ENCODE measurements at regions not wholly inside any gene's neighbourhood (a gene's known extent, or its start where the extent isn't known, plus 50 kb on each side); places are given as distances from the start of the nearest gene placed in this dataset.

GRCh38 chr4:128483816-128484215 lies 196.2 kb upstream of the PGRMC2 start:
- no peak for DNase-seq (ENCODE audit: low read depth)

DNA sequence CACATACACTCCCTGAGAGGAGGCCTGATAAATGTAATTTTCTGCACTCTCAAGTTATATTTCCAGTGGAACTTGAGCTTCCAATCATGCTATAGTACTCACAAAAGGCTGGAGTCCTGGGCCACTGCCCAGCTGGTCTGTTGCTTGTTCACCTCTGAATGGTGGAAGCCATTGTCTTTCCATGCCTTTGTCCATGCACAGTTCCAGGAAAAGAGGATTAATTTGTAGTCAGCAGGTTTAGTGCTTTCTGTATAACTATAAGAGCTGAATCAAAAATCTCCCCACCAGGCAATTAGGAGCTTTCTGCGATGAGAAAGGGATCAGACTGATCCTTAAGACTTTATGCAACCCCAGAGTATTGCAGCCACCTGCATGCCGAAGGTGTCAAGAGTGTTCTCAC lies 195.4 kb upstream of the PGRMC2 start:
- no peak for DNase-seq (ENCODE audit: low read depth)

DNA sequence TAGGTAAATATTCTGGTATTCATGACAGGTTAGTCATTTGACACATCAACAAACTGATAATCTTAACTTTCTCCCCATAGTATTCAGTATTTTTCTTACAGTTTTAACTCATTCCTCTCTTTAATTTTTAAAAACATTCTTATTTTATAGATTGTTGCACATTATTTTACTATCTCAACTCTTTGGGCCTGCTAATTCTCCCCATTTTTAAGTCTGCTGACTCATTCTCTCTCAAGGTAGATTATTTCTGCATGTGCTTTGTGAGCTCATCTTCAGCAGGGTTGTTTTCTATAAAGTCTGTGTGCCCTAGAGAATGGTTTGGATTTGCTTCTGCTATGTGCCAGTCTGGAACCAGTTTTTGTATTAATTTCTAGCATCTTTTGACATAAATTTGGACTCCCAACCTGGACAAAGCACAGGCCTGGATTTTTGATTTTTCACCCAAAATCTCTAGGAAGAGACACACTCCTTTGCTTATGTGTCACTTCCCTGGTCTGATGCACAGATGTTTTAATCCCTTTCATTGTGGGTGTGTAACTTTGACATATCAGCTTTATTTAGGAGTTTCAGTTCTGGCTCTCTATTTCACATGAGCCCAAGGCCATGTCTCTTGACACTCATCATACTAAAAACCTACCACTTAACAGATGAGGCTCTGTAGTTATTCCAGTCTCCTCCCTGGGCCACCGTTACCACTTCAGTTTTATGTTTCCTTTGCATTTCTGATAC lies 194.3 kb upstream of the PGRMC2 start:
- no peak for DNase-seq (ENCODE audit: low read depth)

DNA sequence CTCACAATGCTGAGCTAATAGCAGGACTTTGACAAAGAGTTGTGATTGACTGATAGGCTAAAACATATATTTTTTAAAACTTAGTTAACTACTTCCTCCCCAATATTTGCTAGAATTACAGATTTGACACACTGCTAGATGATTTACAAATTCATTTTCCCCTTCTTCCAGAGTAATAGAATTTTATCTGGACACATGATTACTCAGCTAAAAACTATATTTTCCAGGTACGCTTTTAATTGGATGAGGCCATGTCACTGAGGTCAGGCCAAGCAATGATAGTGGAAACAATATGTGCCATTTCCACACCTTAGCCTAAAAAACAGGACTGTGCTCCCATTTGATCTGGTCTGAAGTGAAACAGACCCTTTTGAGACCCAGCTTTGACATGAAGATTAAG lies 193.3 kb upstream of the PGRMC2 start:
- DNase-seq (ENCODE audit: low read depth) = no peak

- DNase-seq (ENCODE audit: low read depth) = no peak
Measured at GRCh38 chr4:128477540-128477939, 189.9 kb upstream of the PGRMC2 start.

DNA sequence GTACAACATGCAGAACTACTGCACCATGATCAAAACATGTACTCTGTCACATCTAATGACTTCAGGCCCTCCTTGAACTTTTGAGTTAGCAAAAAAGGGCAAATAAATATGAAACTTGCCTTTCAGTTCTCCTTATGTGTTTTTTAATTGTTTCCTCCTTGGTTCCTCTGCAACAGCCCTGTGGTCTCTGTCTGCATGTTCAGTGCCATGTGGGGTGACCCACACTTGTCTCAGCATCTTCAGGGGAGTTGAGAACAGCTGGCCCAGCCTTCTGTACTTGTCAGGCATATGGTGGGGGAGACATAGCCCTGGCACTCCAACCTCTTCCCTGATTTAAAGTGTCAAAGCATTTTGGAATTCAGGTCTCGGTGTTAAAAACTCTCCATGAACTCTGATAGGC lies 188.0 kb upstream of the PGRMC2 start:
- DNase-seq (ENCODE audit: low read depth) = no peak

DNA sequence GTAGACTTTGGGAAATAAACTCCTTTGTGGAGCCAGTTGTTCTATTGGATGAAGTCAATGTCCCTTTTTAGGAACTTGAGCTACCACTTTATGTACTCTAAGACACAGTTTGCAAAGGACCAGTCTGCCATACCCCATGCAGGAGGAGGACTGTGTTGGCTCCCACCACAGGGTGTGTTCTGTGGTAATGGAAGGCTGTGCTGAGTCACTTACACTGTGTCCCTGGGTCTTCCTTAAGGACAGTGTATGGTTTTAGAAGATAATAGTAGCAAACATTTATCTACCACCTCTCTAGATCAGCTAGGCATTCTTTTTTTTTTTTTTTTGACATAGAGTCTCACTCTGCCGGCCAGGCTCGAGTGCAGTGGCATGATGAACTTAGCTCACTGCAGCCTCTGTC lies 184.0 kb upstream of the PGRMC2 start:
- DNase-seq (ENCODE audit: low read depth) = no peak

GRCh38 chr4:128470492-128471053 lies 183.0 kb upstream of the PGRMC2 start:
- no peak for DNase-seq (ENCODE audit: low read depth)

GRCh38 chr4:128468123-128468989 lies 180.7 kb upstream of the PGRMC2 start:
- no peak for DNase-seq (ENCODE audit: low read depth)

- no peak for DNase-seq (ENCODE audit: low read depth)
Measured at GRCh38 chr4:128465523-128465922, 177.9 kb upstream of the PGRMC2 start.

DNA sequence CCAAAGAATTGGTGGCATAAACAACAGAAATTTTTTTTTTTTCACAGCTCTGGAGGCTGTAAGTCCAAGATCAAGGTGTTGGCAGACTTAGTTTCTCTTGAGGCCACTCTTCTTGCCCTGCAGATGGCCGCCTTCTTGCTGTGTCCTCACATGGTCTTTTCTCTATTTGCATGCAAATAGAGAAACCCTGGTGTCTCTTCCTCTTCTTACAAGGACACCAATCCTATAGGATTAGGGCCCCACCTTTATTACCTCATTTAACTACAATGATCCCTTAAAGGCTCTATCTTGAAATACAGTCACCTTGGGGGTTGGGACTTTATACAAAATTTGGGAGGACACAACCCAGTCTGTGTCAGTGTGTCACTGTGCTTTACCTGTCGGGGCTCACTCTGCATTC lies 175.4 kb upstream of the PGRMC2 start:
- no peak for DNase-seq (ENCODE audit: low read depth)

- DNase-seq (ENCODE audit: low read depth) = no peak
Measured at GRCh38 chr4:128462103-128462783, 174.6 kb upstream of the PGRMC2 start.

DNA sequence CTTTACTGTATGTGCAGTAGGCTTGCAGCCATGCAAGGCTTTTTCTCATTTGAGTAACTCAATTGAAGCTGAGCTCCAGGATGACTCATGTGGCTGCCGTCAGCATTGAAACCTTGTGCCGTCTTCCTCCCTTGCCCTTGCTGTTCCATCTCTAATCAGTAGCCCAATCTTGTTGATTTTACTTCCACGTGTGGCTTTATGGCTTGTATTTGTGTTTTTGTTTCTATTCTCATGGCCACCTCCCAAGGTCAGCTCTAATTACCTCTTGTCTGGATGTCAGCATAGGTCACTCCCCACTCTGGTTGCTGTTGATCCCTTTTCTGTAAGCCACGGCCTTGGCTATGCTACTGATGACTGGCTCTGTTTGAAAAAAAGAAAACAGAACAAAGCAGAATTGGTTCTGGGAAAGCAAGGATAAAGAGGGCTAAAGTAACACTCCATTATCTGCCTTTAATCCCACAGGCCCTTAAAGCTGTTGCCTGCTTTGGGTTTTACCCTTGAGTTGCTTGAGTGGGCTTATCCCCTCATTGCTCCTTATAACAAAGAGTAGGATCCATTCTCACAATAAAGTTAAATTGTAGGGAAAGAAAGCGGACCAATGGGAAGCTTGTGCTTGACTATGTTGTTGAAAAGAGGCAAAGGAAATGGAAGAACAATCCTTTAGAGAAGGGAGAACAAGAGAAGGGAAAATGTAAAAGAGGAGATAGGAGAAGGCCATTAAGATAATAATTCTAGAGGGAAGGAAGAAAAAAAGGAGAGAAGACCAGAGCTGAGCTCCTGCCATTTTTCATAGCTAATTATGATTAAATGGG lies 173.9 kb upstream of the PGRMC2 start:
- DNase-seq (ENCODE audit: low read depth) = no peak

DNA sequence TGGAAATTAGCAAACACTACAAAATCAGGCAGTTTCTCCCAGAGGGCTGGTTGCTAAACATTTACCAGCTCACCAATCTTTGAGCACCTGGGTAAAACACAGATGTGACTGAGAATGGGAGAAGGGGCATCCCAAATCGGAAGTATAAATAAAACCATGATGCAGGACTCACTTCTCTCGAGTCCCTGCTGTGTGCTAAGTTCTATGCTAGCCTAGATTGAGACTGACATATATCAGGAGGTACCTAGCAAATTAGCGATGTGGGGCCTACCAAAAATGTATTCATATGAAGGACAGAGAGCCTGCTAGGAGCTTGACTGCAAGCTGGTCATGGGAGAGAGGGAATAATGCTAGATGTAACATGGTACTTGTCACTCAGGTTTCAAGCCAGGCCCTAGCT lies 171.9 kb upstream of the PGRMC2 start:
- no peak for DNase-seq (ENCODE audit: low read depth)

- no peak for DNase-seq (ENCODE audit: low read depth)
Measured at GRCh38 chr4:128458816-128459215, 171.2 kb upstream of the PGRMC2 start.

- DNase-seq (ENCODE audit: low read depth) = no peak
Measured at GRCh38 chr4:128457726-128458125, 170.1 kb upstream of the PGRMC2 start.

GRCh38 chr4:128456171-128456570 lies 168.6 kb upstream of the PGRMC2 start:
- no peak for DNase-seq (ENCODE audit: low read depth)

GRCh38 chr4:128455480-128455879 lies 167.9 kb upstream of the PGRMC2 start:
- no peak for DNase-seq (ENCODE audit: low read depth)

GRCh38 chr4:128454881-128455280 lies 167.3 kb upstream of the PGRMC2 start:
- no peak for DNase-seq (ENCODE audit: low read depth)

DNA sequence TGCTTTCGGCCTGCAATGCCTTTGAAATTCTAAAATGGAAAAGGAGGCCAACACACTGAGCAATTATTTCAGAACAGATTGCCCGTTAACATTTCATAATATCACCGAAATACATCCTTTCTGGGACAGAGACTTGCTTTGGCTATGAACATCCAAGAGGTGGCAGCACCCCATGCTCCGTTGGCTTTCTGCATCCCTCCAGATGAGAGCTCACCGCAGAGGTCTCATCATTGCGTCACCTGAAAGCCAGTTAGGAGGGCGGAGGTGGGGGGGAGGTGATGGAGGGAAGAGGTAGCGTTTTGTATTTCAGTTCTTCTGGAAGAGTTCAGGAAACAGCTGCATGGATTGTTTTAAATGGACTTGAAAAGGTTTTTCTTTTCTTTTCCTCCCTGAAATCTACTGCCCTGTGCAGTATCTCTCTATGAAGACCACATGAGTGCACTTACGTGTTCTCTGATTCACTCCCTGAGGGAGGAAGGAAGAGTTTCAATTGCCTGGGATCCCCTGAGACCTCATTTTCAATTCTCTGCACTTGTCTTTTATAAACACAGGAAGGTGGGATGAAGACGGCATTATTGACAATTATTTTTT lies 166.8 kb upstream of the PGRMC2 start:
- peak; percentile 18 for DNase-seq (ENCODE audit: low read depth)

DNA sequence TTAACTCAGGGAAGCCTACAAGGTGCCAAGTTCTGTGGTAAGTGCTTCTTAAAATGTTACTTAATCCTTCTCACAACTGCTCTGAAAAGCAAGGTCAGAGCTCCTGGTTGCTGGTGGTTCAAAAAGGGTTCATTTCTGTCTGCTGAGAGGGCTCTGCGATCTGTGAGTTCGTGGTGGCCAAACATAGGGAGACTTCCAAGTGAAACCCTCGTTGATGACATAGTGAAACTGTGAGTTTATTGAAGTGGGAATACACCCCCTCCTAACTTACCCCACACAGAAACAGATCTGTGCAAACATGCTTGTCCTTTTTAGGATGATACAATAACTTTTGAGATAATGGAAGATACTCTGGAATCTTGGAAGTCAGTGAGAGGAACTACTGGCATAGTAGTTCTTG lies 164.8 kb upstream of the PGRMC2 start:
- no peak for DNase-seq (ENCODE audit: low read depth)
